HG02884 (cell line): ENCODE measurements at regions not wholly inside any gene's neighbourhood (a gene's known extent, or its start where the extent isn't known, plus 50 kb on each side); places are given as distances from the start of the nearest gene placed in this dataset.

Source experiments
- ATAC-seq: cut with Tn5 transposase; IDR thresholded peaks from one replicate; pipeline ENCODE4 v1.9.1; 2021; ENCODE audit warnings: mild to moderate bottlenecking, moderate library complexity; ENCODE audit not compliant: unreplicated experiment

- no peak for ATAC-seq
Measured at GRCh38 chr5:93072831-93073459, 508.1 kb downstream of the NR2F1-AS1 start.

DNA sequence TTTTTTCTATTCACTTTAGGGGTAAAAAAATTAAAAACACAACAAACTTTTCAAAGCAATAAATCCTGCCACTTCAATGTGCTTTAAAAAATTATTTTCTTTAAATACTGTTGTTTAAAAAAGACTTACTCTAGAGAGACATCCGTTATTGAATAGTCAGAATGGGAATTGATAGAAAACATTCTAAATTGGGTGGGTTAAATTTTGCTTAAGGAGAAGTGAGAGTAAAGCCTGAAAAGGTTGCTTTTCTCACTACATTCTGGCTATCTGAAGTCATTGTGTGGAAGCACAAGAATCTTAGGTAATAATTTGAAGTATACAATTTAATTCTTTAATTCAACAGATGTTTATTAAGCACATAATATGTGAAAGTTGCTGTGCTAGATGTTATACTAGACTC is 509.3 kb downstream of the NR2F1-AS1 start:
- ATAC-seq: no peak

DNA sequence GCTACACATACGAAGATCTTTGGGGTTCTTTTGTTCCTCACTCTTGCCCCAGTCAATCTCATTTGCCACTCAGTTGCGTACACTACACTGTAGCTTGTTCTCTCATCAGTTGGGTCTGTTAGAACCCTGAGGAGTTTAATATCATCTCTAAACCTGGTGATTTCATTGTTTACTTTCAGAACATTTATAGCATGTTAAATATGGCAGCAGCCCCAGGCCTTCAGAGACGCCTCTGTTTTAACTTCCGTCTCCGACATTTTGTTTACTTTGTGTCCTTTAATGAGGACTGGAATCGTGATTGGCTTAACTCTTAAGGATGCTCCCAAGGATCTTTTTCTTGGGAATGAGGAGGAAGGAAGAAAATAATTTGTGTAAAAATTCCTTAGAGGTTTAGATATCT is 510.1 kb downstream of the NR2F1-AS1 start:
- no peak for ATAC-seq

DNA sequence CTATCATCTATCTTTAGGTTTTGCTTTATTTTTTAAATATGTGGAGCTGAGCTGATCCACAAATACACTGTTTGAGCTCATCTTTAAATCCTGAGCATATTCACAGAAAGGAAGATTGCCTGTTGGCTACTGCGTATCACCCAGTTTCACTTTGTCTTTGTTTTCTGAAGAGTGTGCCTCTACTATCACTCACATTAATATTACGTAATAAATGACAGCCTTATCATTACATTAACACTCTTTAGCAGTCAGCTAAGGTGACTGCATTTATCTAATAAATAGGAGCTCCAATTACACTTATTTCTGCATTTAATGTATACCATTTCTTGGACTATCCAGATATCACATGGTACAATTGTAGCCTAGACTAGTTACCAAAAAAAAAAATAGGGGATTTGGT is 511.7 kb downstream of the NR2F1-AS1 start:
- ATAC-seq: no peak

- ATAC-seq: no peak
Measured at GRCh38 chr5:93062548-93062947, 518.5 kb downstream of the NR2F1-AS1 start.

GRCh38 chr5:93058309-93058708 is 522.7 kb downstream of the NR2F1-AS1 start:
- no peak for ATAC-seq

DNA sequence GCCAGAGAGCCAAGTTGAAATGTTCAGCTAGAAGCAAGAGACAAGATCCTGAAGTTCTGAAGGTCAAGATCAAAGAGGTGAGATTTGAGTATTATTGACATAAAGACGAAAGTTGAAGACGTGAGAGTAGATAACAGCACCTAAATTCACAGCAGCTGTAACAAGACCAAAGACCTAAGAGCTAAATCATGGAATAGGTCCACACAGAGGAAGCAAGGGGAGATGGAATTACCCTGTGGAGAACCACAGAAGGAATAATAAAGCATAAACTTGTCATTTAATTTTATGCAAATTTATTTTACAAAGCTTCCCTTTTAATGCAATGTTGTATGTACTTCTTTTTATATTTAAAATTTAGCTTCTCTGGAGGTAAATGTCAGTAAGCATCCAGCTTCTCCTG is 523.7 kb downstream of the NR2F1-AS1 start:
- ATAC-seq: no peak

GRCh38 chr5:93055971-93056370 is 525.0 kb downstream of the NR2F1-AS1 start:
- ATAC-seq: no peak

DNA sequence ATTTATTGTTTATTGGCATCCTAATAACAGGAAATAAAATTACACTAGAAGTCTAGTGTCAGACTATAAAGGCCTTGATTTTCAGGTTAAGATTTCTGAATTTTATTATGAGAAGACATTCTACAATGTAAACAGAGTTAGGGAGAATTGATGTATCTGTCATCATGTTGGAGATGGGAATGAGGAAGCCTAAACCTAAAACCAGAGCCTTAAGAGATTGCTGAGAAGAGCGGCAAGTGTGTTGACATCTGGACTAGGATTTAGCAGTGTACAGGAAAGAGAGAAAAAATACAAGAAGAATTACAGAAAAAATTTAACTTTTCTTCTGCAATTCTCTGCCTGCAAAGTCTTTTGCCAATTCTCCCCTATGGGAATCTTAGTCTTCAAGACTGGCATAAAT is 525.5 kb downstream of the NR2F1-AS1 start:
- no peak for ATAC-seq

DNA sequence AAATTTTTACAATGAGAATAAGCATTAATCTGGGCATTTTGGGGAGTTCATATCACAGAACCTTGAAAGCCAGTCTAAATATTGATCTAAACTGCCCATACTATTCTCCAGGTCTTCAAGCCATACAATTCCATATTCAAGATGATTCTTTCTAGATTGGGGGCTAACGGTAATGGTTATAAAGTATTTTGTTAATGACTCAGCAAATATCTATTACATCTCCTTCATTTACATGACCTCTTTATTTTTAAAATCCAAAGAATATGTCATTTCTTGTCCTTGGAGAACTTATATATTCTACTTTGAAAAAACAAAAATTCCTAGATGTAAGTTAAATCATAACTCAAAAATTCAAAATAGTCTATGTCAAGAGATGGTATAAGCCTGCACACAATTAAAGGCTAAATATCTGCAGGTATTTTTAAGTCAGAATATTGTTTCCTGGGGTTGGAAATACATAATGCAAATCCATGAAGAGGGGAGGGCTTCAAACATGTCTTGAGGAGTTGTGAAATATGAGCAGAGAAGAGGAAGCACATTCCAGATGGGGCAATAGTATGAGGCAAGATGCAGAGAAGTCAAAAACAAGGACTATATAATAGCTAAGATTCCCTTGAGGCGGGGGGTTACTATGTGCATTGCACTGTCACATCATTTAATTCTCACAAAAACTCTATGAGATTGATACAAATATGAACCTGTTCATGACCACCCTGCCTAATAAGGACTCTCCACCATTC is 526.4 kb downstream of the NR2F1-AS1 start:
- ATAC-seq: no peak

- ATAC-seq: no peak
Measured at GRCh38 chr5:93053825-93054224, 527.2 kb downstream of the NR2F1-AS1 start.

GRCh38 chr5:93048858-93049257 is 532.2 kb downstream of the NR2F1-AS1 start:
- no peak for ATAC-seq

DNA sequence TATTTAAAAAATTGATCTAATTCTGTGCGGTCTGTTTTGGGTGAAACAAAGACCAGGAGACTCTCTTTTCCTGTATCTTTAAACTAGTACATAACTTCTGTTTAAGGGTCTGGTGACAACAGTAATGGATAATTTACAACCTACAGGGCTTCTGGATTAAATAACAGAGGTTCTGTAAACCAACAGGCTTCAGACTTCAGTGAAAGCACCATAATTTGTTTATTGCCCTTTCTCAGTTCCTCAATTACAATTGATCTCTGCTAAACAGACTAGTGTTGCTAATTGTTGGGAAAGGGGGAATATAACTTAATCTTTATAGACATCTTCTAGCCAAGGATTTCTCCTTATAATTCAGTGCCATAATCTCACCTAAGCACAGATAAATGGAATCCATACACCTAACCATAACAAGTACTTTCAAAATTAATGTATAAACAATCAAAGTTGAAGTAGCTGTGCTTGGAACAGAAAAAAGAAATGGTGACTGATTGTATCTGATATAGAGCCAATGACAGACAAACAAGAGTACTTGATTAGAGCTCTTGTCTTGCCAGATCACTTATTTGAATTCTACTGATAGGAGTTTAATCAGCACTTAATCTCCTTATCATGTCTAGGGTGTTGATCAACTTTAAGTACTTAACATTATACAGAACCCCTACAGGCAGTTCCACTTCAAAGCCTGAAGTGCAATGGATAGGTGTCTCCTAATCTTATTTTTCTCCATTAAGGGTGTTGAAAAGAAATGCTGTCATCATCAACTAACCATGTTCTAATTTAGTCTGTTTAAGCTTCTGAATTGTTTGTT is 536.0 kb downstream of the NR2F1-AS1 start:
- ATAC-seq: no peak

DNA sequence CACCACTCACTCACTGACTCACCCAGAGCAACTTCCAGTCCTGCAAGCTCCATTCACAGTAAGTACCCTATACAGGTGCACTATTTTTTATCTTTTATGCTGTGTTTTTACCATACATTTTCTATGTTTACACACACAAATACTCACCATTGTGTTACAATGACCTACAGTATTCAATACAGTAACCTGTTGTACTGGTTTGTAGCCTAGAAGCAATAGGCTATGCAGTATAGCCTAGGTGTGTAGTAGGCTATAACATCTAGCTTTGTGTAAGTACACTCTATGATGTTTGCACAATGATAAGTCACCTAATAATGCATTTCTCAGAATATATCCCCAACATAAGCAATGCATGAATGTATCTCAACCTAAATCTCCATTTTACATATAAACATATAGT is 541.1 kb downstream of the NR2F1-AS1 start:
- ATAC-seq: no peak

GRCh38 chr5:93034621-93035590 is 546.1 kb downstream of the NR2F1-AS1 start:
- no peak for ATAC-seq

DNA sequence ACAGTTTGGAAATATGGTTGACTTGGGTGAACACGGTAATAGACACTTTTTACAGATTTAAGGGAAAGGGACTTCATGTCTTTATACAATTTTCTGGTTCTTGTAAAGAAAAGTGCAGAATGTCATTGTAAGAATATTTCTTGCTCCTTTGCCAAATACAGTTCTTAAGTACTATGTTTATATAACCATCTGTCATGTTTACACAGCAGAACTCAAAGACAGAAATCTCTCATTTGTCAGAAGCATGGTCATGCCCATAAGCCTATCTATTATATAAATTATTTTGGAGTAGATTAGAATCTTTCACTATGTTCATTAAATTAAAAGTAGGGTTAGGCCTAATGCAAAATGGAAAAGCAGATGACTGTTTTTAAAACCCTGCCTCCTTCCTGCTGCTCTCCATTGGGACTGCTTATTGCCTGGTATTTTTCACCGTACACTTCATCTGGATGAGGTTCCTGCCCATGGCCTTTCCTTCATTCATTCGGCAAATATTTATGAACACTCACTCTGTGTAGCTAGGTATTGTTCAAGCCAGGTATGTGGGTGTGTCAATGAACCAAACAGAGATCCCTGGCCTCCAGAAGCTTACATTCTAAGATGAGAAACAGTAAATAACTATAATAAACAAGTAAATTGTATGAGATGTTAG is 558.1 kb downstream of the NR2F1-AS1 start:
- ATAC-seq: no peak

DNA sequence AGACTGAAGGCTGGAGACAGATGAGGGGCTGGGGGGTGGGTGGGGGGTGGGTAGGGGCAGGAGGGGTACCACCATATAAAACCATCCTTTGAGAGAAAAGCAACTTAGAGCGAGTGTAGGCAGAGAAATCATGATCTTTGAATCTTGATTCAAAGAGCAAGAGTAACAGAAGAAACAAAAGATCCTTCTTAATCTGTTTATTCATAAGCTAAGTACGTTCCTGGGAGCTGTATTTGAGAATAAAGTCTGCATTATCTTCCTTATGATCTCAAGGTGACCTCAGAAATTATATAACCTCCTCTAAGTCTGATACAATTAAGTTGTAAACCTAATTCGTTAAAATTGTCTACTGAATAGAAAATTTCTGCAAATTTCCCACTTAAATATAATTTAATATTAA is 558.8 kb downstream of the NR2F1-AS1 start:
- ATAC-seq: no peak

DNA sequence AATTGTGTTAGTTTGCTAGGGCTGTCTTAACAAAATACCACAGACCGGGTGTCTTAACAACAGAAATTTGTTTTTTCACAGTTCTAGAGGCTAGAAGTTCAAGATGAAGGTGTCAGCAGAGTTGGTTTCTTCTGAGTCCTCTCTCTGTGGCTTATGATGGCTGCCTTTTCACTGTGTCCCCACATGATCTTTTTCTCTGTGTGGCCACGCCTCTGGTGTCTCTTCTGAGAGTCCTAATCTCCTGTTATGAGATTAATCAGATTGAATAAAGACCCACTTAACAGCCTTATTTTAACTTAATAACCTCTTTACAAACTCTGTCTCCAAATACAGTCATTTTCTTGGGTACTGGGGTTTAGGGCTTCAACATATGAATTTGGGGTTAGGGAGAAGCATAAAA is 561.1 kb downstream of the NR2F1-AS1 start:
- ATAC-seq: no peak

GRCh38 chr5:93018461-93018860 is 562.6 kb downstream of the NR2F1-AS1 start:
- ATAC-seq: no peak

- no peak for ATAC-seq
Measured at GRCh38 chr5:93017849-93018248, 563.2 kb downstream of the NR2F1-AS1 start.
